HepG2 (cell line): ENCODE measurements at regions not wholly inside any gene's neighbourhood (a gene's known extent, or its start where the extent isn't known, plus 50 kb on each side); places are given as distances from the start of the nearest gene placed in this dataset.
A peak's percentile ranks its signal among the peaks of the same experiment; 100 is the strongest.

Source experiments
- AFF4 ChIP-seq: sonication (generic); formaldehyde crosslinking; IDR thresholded peaks from 2 replicates; pipeline ENCODE4 v1.4.0; 2020; ENCODE audit warnings: missing genetic modification reagents
- ARNT ChIP-seq: fragments of 450-650 bp; IDR thresholded peaks from 2 replicates; pipeline ENCODE4 v1.6.1; 2017
- HMG20A ChIP-seq: IDR thresholded peaks from 2 replicates; pipeline ENCODE4 v1.6.1; 2016; ENCODE audit warnings: borderline replicate concordance
- KLF11 ChIP-seq: IDR thresholded peaks from 2 replicates; pipeline ENCODE4 v1.6.1; 2016; ENCODE audit warnings: missing compliant biosample characterization
- MIER2 ChIP-seq: IDR thresholded peaks from 2 replicates; pipeline ENCODE4 v1.6.1; 2016; ENCODE audit warnings: missing biosample characterization, missing genetic modification reagents
- NONO ChIP-seq, 2 experiments: fragments of 450-650 bp in 1 of 2; sonication (generic) in 1 of 2; formaldehyde crosslinking in 1 of 2; IDR thresholded peaks in 1 of 2; conservative IDR thresholded peaks in 1 of 2; 2 replicates each; pipeline versions ENCODE4 v1.6.1 to v1.8.0; 2017 to 2022; ENCODE audit warnings: mild to moderate bottlenecking in 1 of 2, missing genetic modification reagents in 1 of 2, moderate library complexity in 1 of 2
- PAX8 ChIP-seq: sonication (generic); formaldehyde crosslinking; IDR thresholded peaks from 2 replicates; pipeline ENCODE4 v1.8.0; 2022; ENCODE audit warnings: mild to moderate bottlenecking, missing genetic modification reagents, borderline replicate concordance
- POLR2A ChIP-seq, 2 experiments: IDR thresholded peaks; 2 replicates each; pipeline ENCODE4 v1.6.1; 2011; ENCODE audit warnings: low read depth in 2 of 2, low read length in 2 of 2, mild to moderate bottlenecking in 1 of 2, moderate library complexity in 1 of 2; ENCODE audit not compliant: insufficient read depth in 1 of 2
- POLR2AphosphoS5 ChIP-seq: IDR thresholded peaks from 2 replicates; pipeline ENCODE4 v1.6.1; 2012; ENCODE audit warnings: low read depth, low read length
- RXRA ChIP-seq: sonication (generic); formaldehyde crosslinking; IDR thresholded peaks from 2 replicates; pipeline ENCODE4 v1.5.1; 2020; ENCODE audit warnings: missing genetic modification reagents
- SALL1 ChIP-seq: sonication (generic); formaldehyde crosslinking; IDR thresholded peaks from 2 replicates; pipeline ENCODE4 v1.8.0; 2022; ENCODE audit warnings: mild to moderate bottlenecking, missing genetic modification reagents
- SP4 ChIP-seq: sonication (generic); formaldehyde crosslinking; IDR thresholded peaks from 2 replicates; pipeline ENCODE4 v1.8.1; 2023; ENCODE audit warnings: mild to moderate bottlenecking, missing genetic modification reagents
- TAF15 ChIP-seq: fragments of 200-400 bp; formaldehyde crosslinking; IDR thresholded peaks from one replicate; pipeline ENCODE4 v1.6.1; 2018; ENCODE audit warnings: mild to moderate bottlenecking, low read depth, low read length; ENCODE audit not compliant: poor library complexity, severe bottlenecking
- THYN1 ChIP-seq: sonication (generic); formaldehyde crosslinking; IDR thresholded peaks from 2 replicates; pipeline ENCODE4 v1.8.1; 2023; ENCODE audit warnings: low read depth, mild to moderate bottlenecking, moderate library complexity, missing genetic modification reagents, borderline replicate concordance
- ZFP37 ChIP-seq: sonication (generic); formaldehyde crosslinking; IDR thresholded peaks from 2 replicates; pipeline ENCODE4 v1.4.0; 2020; ENCODE audit warnings: missing genetic modification reagents, borderline replicate concordance
- ZFP82 ChIP-seq: sonication (generic); formaldehyde crosslinking; IDR thresholded peaks from 2 replicates; pipeline ENCODE4 v1.5.1; 2020; ENCODE audit warnings: mild to moderate bottlenecking, missing genetic modification reagents, borderline replicate concordance
- ZNF44 ChIP-seq: sonication (generic); formaldehyde crosslinking; IDR thresholded peaks from 2 replicates; pipeline ENCODE4 v1.5.1; 2020; ENCODE audit warnings: mild to moderate bottlenecking, missing genetic modification reagents
- ZNF503 ChIP-seq: sonication (generic); formaldehyde crosslinking; IDR thresholded peaks from 2 replicates; pipeline ENCODE4 v1.4.0; 2020; ENCODE audit warnings: missing genetic modification reagents
- ZNF678 ChIP-seq: sonication (generic); formaldehyde crosslinking; IDR thresholded peaks from 2 replicates; pipeline ENCODE4 v1.4.0; 2020; ENCODE audit warnings: mild to moderate bottlenecking, missing genetic modification reagents
- ZSCAN5A ChIP-seq: sonication (generic); formaldehyde crosslinking; IDR thresholded peaks from 2 replicates; pipeline ENCODE4 v1.8.0; 2022; ENCODE audit warnings: mild to moderate bottlenecking, missing genetic modification reagents, borderline replicate concordance
- TF ChIP-seq, protein P1 (sequence below): sonication (generic); formaldehyde crosslinking; IDR thresholded peaks from 2 replicates; pipeline ENCODE4 v1.5.1; 2020; ENCODE audit warnings: missing genetic modification reagents, mild to moderate bottlenecking, borderline replicate concordance

DNA sequence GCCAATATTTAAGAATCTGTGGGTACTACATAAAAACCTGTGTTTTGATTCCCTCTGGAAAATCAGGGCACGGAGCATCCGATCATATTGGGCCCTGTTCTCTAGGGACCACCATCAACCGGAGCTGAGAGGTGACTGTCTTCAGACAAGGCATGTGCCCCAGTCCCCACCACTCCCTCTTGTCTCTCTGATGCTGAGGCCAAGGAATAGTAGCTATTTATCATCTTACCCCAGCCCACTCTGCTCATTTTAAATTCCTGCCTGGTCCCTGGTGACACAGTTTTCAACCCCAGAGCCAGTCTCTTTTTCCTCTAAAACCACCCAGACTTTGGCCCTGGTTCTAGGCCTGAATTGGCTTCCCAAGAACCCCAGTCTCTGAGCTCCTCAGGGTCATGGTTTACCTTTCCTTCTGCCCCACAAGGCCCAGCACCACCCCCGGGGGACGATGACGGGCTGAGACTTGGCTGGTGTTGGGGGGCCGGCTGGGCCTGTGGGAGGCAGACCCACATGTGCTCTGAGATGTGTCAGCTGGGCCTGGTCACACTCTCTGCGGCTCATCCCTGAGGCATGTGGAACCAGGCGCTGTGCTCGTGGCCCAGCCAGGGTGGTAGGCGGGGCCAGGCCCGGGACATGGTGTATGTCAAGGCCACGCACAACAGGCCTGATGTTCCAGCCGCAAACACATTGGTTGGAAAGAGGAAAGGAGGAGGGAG, 114.4 kb downstream of the CEBPB start (continued):
- peak; percentile 83; the same call in 1 of the 2 replicates for TF ChIP-seq ZNF503
- TF ChIP-seq MIER2 (CRISPR knock-in tag): peak; percentile 87
- TF ChIP-seq NONO (IDR thresholded peaks at IDR 0.05): no peak; the same call in 1 of the 2 replicates
- peak; percentile 18; the same call in 1 of the 2 replicates for TF ChIP-seq NONO (CRISPR knock-in tag; conservative IDR thresholded peaks at IDR 0.05)
- peak in 1 of 2 experiments; percentile 89; a peak in 2 of 4 replicates for TF ChIP-seq POLR2A (IDR thresholded peaks at IDR 0.05; ENCODE audit: insufficient read depth in 1 of 2, low read depth in 2 of 2, low read length in 2 of 2)
- TF ChIP-seq, protein P1, sequence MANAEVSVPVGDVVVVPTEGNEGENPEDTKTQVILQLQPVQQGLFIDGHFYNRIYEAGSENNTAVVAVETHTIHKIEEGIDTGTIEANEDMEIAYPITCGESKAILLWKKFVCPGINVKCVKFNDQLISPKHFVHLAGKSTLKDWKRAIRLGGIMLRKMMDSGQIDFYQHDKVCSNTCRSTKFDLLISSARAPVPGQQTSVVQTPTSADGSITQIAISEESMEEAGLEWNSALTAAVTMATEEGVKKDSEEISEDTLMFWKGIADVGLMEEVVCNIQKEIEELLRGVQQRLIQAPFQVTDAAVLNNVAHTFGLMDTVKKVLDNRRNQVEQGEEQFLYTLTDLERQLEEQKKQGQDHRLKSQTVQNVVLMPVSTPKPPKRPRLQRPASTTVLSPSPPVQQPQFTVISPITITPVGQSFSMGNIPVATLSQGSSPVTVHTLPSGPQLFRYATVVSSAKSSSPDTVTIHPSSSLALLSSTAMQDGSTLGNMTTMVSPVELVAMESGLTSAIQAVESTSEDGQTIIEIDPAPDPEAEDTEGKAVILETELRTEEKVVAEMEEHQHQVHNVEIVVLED (CRISPR knock-in tag): peak; percentile 71
- peak; percentile 96 for TF ChIP-seq ZNF44 (CRISPR knock-in tag)
- TF ChIP-seq POLR2AphosphoS5: peak; percentile 85
- TF ChIP-seq HMG20A (CRISPR knock-in tag): peak; percentile 86
- TF ChIP-seq SALL1: peak; percentile 99
- peak; percentile 86; the same call in 1 of the 2 replicates for TF ChIP-seq THYN1 (CRISPR knock-in tag)
- no peak for TF ChIP-seq ARNT
- peak; percentile 84 for TF ChIP-seq SP4
- peak; percentile 98; the same call in 1 of the 2 replicates for TF ChIP-seq KLF11
- no peak; the same call in none of the 2 replicates for TF ChIP-seq PAX8 (CRISPR knock-in tag)
- peak; percentile 92 for TF ChIP-seq RXRA (CRISPR knock-in tag)
- peak; percentile 58 for TF ChIP-seq TAF15
- peak; percentile 88; the same call in 1 of the 2 replicates for TF ChIP-seq ZNF678 (CRISPR knock-in tag)
- TF ChIP-seq ZFP82: peak; percentile 62; the same call in 1 of the 2 replicates
- peak; percentile 100 for TF ChIP-seq ZFP37 (CRISPR knock-in tag)
- TF ChIP-seq ZSCAN5A: peak; percentile 95
- peak; percentile 81; the same call in 1 of the 2 replicates for TF ChIP-seq AFF4 (CRISPR knock-in tag)
